GM19240 (cell line): ENCODE measurements at regions not wholly inside any gene's neighbourhood (a gene's known extent, or its start where the extent isn't known, plus 50 kb on each side); places are given as distances from the start of the nearest gene placed in this dataset.

ENCODE experiments used
- DNase-seq: peaks from one replicate; pipeline ENCODE4 v3.0.0; 2011; ENCODE audit warnings: low spot score; ENCODE audit not compliant: insufficient read length

- no peak for DNase-seq
Observed at GRCh38 chr2:133809485-133809884, 241.2 kb upstream of the NCKAP5 start.

DNA sequence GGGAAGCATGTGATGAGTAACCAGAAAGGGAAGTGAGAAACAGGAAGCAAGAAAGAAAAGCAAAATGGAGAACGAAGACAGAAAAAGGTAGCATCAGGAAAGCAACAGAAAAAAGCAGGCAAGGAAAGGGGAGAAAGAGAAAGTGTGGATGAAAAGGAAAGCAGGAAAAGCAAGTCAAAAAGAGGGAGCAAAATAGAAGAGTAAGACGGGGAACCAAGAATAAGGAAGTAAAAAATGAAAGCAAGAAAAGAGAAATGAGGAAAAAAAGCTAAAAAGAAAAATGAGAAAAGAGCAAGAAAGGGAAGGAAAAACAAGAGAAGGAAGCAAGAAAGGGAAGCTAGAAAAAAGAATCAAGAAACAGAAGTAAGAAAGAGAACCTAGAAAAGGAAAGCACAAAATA is 242.3 kb upstream of the NCKAP5 start:
- no peak for DNase-seq

- no peak for DNase-seq
Observed at GRCh38 chr2:133811409-133812125, 243.3 kb upstream of the NCKAP5 start.

DNA sequence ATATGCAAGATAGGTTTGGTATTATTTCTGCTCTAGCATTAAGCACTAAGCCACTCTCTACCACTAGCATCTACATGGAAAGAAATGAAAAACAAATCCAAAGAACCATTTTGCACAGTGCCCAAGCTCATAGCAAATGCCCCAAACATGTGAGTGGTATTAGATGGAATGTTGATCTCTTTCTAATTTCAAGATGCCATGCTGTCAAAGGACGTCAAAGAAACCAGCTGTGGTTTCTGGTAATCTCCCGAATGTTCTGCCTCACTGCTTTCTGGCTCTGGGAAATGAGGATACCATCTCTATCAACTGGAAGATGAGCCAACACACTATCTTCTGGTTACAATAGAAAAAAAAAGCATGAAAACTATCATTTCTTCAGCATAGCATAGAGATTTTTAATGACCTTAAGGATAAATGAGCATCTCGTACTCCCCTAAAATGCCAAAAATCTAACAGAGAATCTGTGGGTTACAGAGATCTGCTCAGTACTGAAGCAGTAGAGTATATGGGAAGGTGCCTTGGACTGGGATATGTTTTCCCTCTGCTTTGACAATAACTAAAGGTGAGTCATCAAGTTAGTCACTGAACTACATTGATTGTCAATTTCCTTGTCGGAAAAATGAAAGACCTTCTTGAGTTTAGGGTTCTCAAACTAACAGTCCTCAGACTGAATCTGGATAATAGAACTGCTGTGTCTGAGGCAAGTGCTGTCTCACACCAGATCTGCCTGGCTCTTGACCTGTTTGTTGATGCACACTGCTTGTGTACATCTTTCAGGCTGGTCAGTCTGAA is 244.8 kb upstream of the NCKAP5 start:
- DNase-seq = no peak

- DNase-seq = no peak
Observed at GRCh38 chr2:133814890-133815289, 246.6 kb upstream of the NCKAP5 start.

GRCh38 chr2:133816037-133816436 is 247.8 kb upstream of the NCKAP5 start:
- DNase-seq = no peak

DNA sequence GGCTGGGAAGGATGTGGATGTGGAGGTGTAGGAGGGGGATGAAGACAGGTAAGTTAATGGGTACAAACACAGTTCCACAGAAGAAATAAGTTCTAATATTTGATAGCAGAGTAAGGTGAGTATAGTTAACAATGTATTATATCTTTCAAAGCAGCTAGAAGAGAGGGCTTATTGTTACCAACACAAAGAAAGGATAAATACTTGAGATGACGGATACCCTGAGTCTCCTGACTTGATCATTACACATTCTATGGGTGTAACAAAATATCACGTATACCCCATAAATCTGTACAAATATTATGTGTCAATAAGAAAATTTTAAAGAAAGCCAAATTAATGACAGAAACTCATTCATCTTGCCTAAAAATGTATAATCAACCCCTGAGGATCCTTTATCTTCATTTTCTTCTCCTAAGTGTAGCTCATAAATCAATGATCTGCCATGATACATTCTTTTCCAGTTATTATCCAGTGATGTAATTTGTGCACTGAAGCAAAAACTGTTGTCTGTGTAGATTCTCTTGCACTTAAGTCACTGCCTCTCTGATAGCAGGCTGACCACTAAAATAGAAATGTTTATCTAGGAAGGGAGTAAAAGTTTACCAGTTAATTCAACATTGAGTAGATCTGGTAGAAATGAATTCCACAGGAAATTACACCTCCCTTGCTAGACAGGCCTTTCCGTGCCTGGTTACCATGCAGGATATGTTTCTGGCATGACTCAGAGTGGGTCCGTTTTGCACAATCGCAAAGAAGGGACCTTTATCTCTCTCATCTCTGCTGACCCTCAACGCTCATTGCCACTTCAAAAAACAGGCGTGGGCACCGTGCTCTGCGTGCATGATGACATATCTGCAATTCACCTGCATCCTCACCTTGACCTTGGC is 249.7 kb upstream of the NCKAP5 start:
- DNase-seq = no peak

- DNase-seq = no peak
Observed at GRCh38 chr2:133818661-133819060, 250.4 kb upstream of the NCKAP5 start.

DNA sequence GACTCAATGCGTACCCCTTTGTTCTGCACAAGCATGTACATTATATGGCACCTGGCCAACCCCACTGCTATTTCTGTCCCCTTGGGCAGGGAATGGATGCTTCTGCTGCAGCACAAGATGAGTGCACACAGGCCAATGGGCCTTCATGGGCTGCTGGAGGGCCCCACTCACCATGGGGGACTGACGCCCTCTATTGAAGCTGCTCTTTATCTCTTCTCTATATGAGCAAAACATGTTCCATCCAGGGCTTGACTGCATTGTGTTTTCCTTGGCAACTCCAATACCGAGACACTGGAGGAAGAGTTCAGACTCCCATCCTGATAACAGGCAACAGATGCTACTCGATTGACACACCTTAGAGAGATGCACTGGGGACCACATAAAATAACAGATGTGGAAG is 251.6 kb upstream of the NCKAP5 start:
- no peak for DNase-seq

- no peak for DNase-seq
Observed at GRCh38 chr2:133821107-133821760, 253.0 kb upstream of the NCKAP5 start.

DNA sequence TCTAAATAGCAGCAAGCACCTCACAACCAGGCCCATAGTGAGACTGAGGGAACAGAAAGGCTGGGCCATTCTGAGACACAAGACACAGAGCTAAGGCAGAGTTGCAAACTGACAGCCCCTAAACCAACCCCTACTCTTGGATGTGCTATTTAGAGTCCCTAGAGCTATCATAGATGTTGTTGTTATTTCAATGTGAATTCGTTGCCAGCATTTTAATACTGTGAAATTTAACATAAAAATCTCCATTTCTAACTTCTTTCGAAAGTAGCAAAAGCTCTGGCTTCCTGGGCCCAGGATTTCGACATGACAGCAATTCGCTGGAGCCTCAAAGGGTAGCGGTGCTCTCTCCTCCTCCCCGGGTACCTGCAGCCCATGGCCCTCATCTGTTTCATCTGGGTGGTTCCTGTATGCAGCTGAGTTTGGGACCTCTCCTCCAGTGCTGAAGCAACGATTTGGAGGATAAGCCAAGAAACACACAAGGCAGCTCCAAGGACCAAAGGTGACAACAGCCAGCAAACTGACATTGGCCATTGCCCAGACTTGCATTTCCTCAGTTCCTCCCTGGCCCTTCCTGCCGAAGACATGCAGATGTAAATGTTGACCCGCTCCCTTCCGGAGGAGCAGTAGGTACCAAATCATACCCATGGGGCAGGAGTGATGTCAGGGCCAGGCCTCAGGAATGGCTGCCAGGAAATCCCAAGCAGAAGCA is 254.4 kb upstream of the NCKAP5 start:
- no peak for DNase-seq

DNA sequence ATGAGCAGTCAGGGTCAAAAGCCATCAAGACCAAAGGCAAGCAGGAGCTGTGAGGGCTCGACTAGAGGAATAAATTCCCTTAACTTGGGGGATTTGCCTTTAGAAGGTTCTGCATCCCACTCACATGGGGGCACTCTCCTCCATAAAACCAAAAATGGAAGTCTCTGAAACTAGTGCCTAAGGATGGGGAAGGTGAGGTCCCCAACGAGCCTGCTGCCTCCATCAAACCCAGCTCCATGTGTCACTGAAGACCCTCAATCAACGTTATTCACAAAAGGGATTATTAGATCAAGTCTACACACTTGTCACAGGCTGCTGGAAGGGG is 254.9 kb upstream of the NCKAP5 start:
- no peak for DNase-seq

- DNase-seq = no peak
Observed at GRCh38 chr2:133824869-133825268, 256.6 kb upstream of the NCKAP5 start.

- no peak for DNase-seq
Observed at GRCh38 chr2:133825778-133826177, 257.5 kb upstream of the NCKAP5 start.

DNA sequence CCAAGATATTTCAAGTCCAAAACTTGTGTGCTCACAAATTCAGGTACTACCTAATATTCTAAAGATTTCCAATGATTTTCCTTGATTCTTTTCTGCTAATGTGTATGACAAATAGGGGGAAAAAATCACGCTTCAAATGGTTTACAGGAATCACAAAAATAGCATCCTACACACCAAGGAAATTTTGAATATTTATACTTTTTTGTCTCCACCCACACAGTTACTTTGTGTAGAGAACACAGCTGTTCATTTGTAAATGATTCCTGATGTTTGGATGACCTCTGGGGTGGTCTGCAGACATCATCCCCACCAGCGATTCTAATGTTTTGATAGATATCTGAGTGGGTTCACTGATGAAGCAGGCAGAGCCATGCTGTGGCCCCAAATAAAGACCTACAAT is 260.6 kb upstream of the NCKAP5 start:
- no peak for DNase-seq

DNA sequence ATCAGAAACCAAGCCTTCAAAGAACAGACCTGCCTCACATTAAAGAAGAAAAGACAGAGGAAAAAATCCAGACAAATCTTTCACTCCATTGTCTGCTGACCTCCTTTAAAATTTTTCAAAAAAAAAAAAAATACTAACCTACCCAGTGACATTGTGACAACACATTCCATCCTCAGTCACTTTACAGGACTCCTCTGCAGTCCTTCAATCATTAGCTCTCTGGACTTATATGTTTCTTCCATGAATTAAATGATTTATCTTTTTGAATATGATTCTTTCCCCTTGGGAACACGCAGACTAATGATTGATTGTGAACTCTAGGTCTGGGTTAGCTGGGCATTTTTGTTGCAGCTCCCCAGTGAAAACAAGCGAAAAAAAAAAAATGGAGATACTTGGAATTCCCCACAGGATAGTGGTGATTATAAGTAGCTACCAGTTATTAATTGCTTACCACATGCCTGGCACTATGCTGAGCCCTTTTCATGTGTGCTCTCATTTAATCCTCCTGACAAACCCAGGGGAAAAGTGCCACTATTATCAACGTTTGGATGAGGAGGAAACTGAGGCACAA is 261.3 kb upstream of the NCKAP5 start:
- no peak for DNase-seq

DNA sequence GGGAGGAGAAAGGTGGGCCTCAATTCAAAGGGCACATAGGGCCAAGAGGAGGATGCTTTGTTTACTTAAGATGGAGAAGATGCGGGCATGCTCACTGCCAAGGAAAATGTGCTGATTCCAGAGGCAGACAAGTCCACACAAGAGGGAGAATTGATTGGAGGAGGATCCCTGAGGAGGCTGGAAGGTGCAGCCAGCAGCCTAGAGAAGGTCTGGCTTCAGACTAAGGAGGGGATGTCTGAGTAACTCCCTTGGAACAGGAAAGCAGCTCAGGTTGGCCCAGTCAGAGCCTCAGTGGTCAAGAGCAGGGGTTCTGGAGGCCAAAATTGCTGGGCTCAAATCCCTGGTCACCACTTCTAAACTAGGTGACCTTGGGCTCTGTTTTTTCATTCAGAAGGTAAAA is 265.5 kb upstream of the NCKAP5 start:
- DNase-seq = no peak

DNA sequence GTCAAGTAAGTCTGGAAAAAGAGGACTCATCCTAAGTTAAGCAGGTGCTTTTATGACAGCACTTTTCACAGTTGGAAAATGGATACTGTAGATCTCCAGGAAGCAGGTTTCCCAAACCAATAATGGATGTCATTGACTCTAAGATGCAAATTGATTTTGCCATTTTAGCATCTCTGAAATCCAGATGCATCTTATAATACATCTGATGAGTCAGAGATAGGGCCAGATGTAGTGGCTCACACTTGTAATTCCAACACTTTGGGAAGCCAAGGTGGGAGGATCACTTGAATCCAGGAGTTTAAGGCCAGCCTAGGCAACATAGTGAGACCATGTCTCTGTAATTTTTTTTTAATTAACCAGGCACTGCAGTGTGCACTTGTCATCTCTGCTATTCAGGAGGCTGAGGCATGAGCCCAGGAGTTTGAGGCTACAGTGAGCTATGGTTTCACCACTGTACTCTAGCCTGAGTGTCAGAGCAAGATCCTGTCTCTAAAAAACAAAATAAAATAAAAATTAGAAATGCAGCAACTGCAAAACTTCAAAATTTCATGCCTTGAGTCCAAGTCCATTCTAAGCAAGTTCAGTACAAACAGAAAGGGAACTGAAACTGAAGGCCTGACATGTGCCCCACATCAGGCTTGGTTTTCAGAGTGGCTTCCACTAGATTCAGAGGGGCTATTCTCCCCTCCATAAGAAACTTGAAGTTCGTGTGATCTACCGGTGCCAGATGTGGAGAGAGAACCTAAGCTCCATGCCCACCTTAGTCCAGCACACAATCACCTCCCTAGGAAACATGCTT is 267.8 kb upstream of the NCKAP5 start:
- DNase-seq = no peak

DNA sequence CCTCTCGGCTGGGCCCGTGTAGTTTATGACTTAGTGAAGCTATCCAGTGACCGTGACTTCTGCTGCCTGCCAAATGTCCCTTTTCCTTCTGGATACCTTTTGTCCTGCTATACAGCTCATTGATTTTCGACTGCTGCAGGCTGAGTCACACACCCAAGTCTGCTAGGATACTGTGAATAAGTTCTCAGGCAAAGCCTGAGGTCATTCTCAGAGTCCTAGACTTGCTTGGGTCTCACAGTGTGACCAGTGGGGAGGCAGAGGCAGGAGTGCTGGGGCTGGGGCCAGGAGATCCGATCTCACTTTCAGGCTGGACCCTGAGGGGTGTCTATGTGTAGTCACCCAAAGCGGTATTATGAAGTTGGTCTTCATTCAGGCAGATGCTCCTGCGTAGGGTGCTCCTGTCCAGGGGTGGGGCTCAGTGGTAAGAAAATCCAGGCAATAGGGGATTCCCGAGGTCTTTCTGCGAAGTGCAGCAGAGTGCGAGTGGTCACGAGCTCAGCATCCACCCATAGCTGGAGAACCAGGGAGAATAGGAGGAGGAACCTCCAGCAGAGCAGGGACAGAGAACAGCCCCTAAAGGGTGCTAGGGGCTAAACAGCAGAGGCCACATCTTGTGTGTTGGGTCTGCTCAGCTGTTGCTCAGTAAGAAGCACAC is 268.6 kb upstream of the NCKAP5 start:
- DNase-seq = no peak
